MM.1S (cell line): ENCODE measurements at regions not wholly inside any gene's neighbourhood (a gene's known extent, or its start where the extent isn't known, plus 50 kb on each side); places are given as distances from the start of the nearest gene placed in this dataset.

Experiments used
- DNase-seq: peaks from one replicate; pipeline ENCODE4 v3.0.0-alpha.2; 2015
- H2AFZ ChIP-seq: fragments of 300-600 bp; sonication (generic); 2 replicates; pipeline ENCODE4 v1.6.0; 2016; ENCODE audit warnings: antibody characterized with exemption, low read length
- H3F3A ChIP-seq: fragments of 300-600 bp; sonication (generic); 2 replicates; pipeline ENCODE4 v1.6.1; 2016; ENCODE audit warnings: mild to moderate bottlenecking, antibody characterized with exemption, low read length, moderate library complexity, mixed read lengths; ENCODE audit not compliant: insufficient read depth
- H3K27ac ChIP-seq: fragments of 300-600 bp; sonication (generic); 2 replicates; pipeline ENCODE4 v1.5.1; 2016; ENCODE audit warnings: mild to moderate bottlenecking, low read length
- H3K27me3 ChIP-seq: fragments of 300-600 bp; sonication (generic); replicated peaks from 2 replicates; pipeline ENCODE4 v1.6.0; 2016; ENCODE audit warnings: low read length; ENCODE audit not compliant: insufficient read depth
- H3K36me3 ChIP-seq: fragments of 300-600 bp; sonication (generic); replicated peaks from 2 replicates; pipeline ENCODE4 v1.6.1; 2016; ENCODE audit warnings: mild to moderate bottlenecking, low read length, mixed read lengths; ENCODE audit not compliant: insufficient read depth
- H3K4me1 ChIP-seq: fragments of 300-600 bp; sonication (generic); 2 replicates; pipeline ENCODE4 v1.6.1; 2016; ENCODE audit warnings: low read length, mixed read lengths
- H3K4me2 ChIP-seq: fragments of 300-600 bp; sonication (generic); 2 replicates; pipeline ENCODE4 v1.6.0; 2016; ENCODE audit warnings: low read depth, low read length
- H3K4me3 ChIP-seq: fragments of 300-600 bp; sonication (generic); 2 replicates; pipeline ENCODE4 v1.5.1; 2016; ENCODE audit warnings: low read length, mixed read lengths
- H3K79me2 ChIP-seq: fragments of 300-600 bp; sonication (generic); 2 replicates; pipeline ENCODE4 v1.6.1; 2016; ENCODE audit warnings: mixed run types, low read length, mixed read lengths
- H3K9ac ChIP-seq: fragments of 300-600 bp; sonication (generic); 2 replicates; pipeline ENCODE4 v1.6.1; 2016; ENCODE audit warnings: low read length, mixed read lengths
- H3K9me2 ChIP-seq: fragments of 300-600 bp; sonication (generic); replicated peaks from 2 replicates; pipeline ENCODE4 v1.6.1; 2016; ENCODE audit warnings: mild to moderate bottlenecking, low read length, mixed read lengths; ENCODE audit not compliant: insufficient read depth
- H3K9me3 ChIP-seq: fragments of 300-600 bp; sonication (generic); replicated peaks from 2 replicates; pipeline ENCODE4 v1.6.1; 2016; ENCODE audit warnings: mild to moderate bottlenecking, low read length, mixed read lengths; ENCODE audit not compliant: insufficient read depth
- H4K20me1 ChIP-seq: fragments of 300-600 bp; sonication (generic); 2 replicates; pipeline ENCODE4 v1.6.1; 2016; ENCODE audit warnings: mild to moderate bottlenecking, low read length, moderate library complexity, mixed read lengths; ENCODE audit not compliant: insufficient read depth
- CTCF ChIP-seq: fragments of 300-600 bp; sonication (generic); IDR thresholded peaks from 2 replicates; pipeline ENCODE4 v1.5.1; 2016; ENCODE audit warnings: antibody characterized with exemption, low read length, mixed read lengths
- EZH2 ChIP-seq: fragments of 300-600 bp; sonication (generic); optimal IDR thresholded peaks from 2 replicates; pipeline ENCODE3; 2017; ENCODE audit warnings: low read depth, mild to moderate bottlenecking, antibody characterized with exemption, low read length, mixed read lengths
- EZH2phosphoT487 ChIP-seq: fragments of 300-600 bp; sonication (generic); IDR thresholded peaks from 2 replicates; pipeline ENCODE4 v1.6.1; 2018; ENCODE audit warnings: antibody characterized with exemption, low read length

- no peak overlapping the region for H3K4me2 ChIP-seq
- no peak for DNase-seq
- no peaks in the 10 kb centered on the region for H3K4me1 ChIP-seq
- H3K79me2 ChIP-seq = no peaks in the 10 kb centered on the region
- no peak overlapping the region for H3K4me3 ChIP-seq
- H3K27me3 ChIP-seq = no peaks in the 10 kb centered on the region
- TF ChIP-seq EZH2phosphoT487 (no peak), EZH2 (no peak), CTCF (no peak)
- H3K36me3 ChIP-seq = no peaks in the 10 kb centered on the region
- H3K9ac ChIP-seq = no peak overlapping the region
- no peaks in the 10 kb centered on the region for H3K9me2 ChIP-seq
- H3K9me3 ChIP-seq = no peaks in the 10 kb centered on the region
- H4K20me1 ChIP-seq = no peaks in the 10 kb centered on the region
- H3F3A ChIP-seq = no peaks in the 10 kb centered on the region
- no peak overlapping the region for H2AFZ ChIP-seq
- no peak overlapping the region for H3K27ac ChIP-seq
These were observed 189.7 kb upstream of the SEMA3D start for GRCh38 chr7:85376589-85376988.

- H4K20me1 ChIP-seq = no peaks in the 10 kb centered on the region
- no peak for DNase-seq
- no peaks in the 10 kb centered on the region for H3K79me2 ChIP-seq
- H3K4me3 ChIP-seq = no peak overlapping the region
- H3K4me2 ChIP-seq = no peak overlapping the region
- H3K9me3 ChIP-seq = no peaks in the 10 kb centered on the region
- no peak overlapping the region for H2AFZ ChIP-seq
- no peaks in the 10 kb centered on the region for H3K4me1 ChIP-seq
- H3F3A ChIP-seq = no peaks in the 10 kb centered on the region
- H3K27ac ChIP-seq = no peak overlapping the region
- TF ChIP-seq EZH2phosphoT487 = no peak
- no peaks in the 10 kb centered on the region for H3K9me2 ChIP-seq
- no peak overlapping the region for H3K9ac ChIP-seq
- no peaks in the 10 kb centered on the region for H3K36me3 ChIP-seq
- no peaks in the 10 kb centered on the region for H3K27me3 ChIP-seq
These were observed 170.1 kb upstream of the SEMA3D start for GRCh38 chr7:85356916-85357315.

- no peak overlapping the region for H3K27ac ChIP-seq
- no peaks in the 10 kb centered on the region for H4K20me1 ChIP-seq
- H3K27me3 ChIP-seq = no peaks in the 10 kb centered on the region
- DNase-seq = no peak
- no peak overlapping the region for H3K9ac ChIP-seq
- no peaks in the 10 kb centered on the region for H3K79me2 ChIP-seq
- H2AFZ ChIP-seq = no peak overlapping the region
- no peak overlapping the region for H3K4me2 ChIP-seq
- H3F3A ChIP-seq = no peaks in the 10 kb centered on the region
- H3K36me3 ChIP-seq = no peaks in the 10 kb centered on the region
- TF ChIP-seq EZH2 (no peak), EZH2phosphoT487 (no peak), CTCF (no peak)
- no peak overlapping the region for H3K4me3 ChIP-seq
- no peaks in the 10 kb centered on the region for H3K9me3 ChIP-seq
- no peaks in the 10 kb centered on the region for H3K4me1 ChIP-seq
- H3K9me2 ChIP-seq = no peaks in the 10 kb centered on the region
These were observed 156.6 kb upstream of the SEMA3D start for GRCh38 chr7:85343484-85343883.

- Histone ChIP-seq H3K36me3 (no peaks in the 10 kb centered on the region), H3K4me3 (no peak overlapping the region), H3K79me2 (no peaks in the 10 kb centered on the region), H3K9ac (no peak overlapping the region), H3K27ac (no peak overlapping the region), H3K9me3 (no peaks in the 10 kb centered on the region), H3K9me2 (no peaks in the 10 kb centered on the region), H3K4me2 (no peak overlapping the region), H4K20me1 (no peaks in the 10 kb centered on the region), H3K4me1 (no peaks in the 10 kb centered on the region), H3F3A (no peaks in the 10 kb centered on the region), H2AFZ (no peak overlapping the region), H3K27me3 (no peaks in the 10 kb centered on the region)
- TF ChIP-seq EZH2 (no peak), EZH2phosphoT487 (no peak), CTCF (no peak)
- DNase-seq = no peak
These were observed 155.9 kb upstream of the SEMA3D start for GRCh38 chr7:85342781-85343180.
